ENCODE measurements at regions not wholly inside any gene's neighbourhood (a gene's known extent, or its start where the extent isn't known, plus 50 kb on each side); places are given as distances from the start of the nearest gene placed in this dataset.

GRCh38 chr6:23642849-23643248, 483.2 kb upstream of the NRSN1 start:
- no peak for TF ChIP-seq EHMT2 (IDR thresholded peaks at IDR 0.05; ENCODE audit: low read depth)
- TF ChIP-seq JUN (IDR thresholded peaks at IDR 0.05) = no peak
- TF ChIP-seq CTCF (IDR thresholded peaks at IDR 0.05) = no peak
- no peak for TF ChIP-seq REST (IDR thresholded peaks at IDR 0.05)
- TF ChIP-seq POLR2A (IDR thresholded peaks at IDR 0.05; ENCODE audit: low read length) = no peak
- TF ChIP-seq KDM5A (IDR thresholded peaks at IDR 0.05) = no peak
- no peak for TF ChIP-seq CBX2 (IDR thresholded peaks at IDR 0.05; ENCODE audit: borderline replicate concordance, low read depth)
- no peak for TF ChIP-seq JUNB (IDR thresholded peaks at IDR 0.05)
- TF ChIP-seq RCOR1 (IDR thresholded peaks at IDR 0.05; ENCODE audit: low read depth, low read length) = no peak
- no peak for TF ChIP-seq ESRRA (IDR thresholded peaks at IDR 0.05; ENCODE audit: borderline replicate concordance, low read length)
- TF ChIP-seq ELK1 (IDR thresholded peaks at IDR 0.05; ENCODE audit: low read depth, low read length) = no peak

Measured in A549 (cell line).